Calu3 (cell line): ENCODE measurements at regions not wholly inside any gene's neighbourhood (a gene's known extent, or its start where the extent isn't known, plus 50 kb on each side); places are given as distances from the start of the nearest gene placed in this dataset.
"Not testable (repeated sequence)": the region's sequence is repeated elsewhere in the genome, so short reads cannot be mapped to it uniquely, and the experiment has no call there.

Experiments
- BruUV-seq: library from RNA; stranded (reverse); fragments of 400-500 nt; replicated peaks from 2 replicates; lab custom pipeline; 2021; lab: Mats Ljungman, UMichigan
- CTCF ChIA-PET: fragments of 300-600 bp; sonication (Branson Sonifier 250); formaldehyde crosslinking; loops from one replicate; lab custom pipeline; 2022; ENCODE audit warnings: antibody characterized with exemption; lab: Charles Lee
- DNase-seq: peaks from one replicate; pipeline ENCODE4 v3.0.0; 2022
- H3K27ac Mint-ChIP-seq: one replicate; pipeline ENCODE4 v1.8.0; 2022; ENCODE audit warnings: mixed read lengths; ENCODE audit not compliant: unreplicated experiment
- H3K27me3 Mint-ChIP-seq: one replicate; pipeline ENCODE4 v1.8.0; 2022; ENCODE audit warnings: mixed read lengths; ENCODE audit not compliant: unreplicated experiment
- H3K36me3 Mint-ChIP-seq: one replicate; pipeline ENCODE4 v1.8.0; 2022; ENCODE audit warnings: mild to moderate bottlenecking, moderate library complexity, mixed read lengths; ENCODE audit not compliant: insufficient read depth, unreplicated experiment
- H3K4me1 Mint-ChIP-seq: one replicate; pipeline ENCODE4 v1.8.0; 2022; ENCODE audit warnings: mild to moderate bottlenecking, low read depth, mixed read lengths; ENCODE audit not compliant: unreplicated experiment
- H3K4me3 Mint-ChIP-seq: one replicate; pipeline ENCODE4 v1.8.0; 2022; ENCODE audit warnings: mild to moderate bottlenecking, low read depth, moderate library complexity, mixed read lengths; ENCODE audit not compliant: unreplicated experiment
- H3K9me3 Mint-ChIP-seq: one replicate; pipeline ENCODE4 v1.8.0; 2022; ENCODE audit warnings: low read depth, mixed read lengths; ENCODE audit not compliant: unreplicated experiment
- intact Hi-C: fragments of 100-400 bp; cut with micrococcal nuclease; formaldehyde crosslinking; loops from one replicate; pipeline ENCODE4 v1.10.0; 2022; ENCODE audit not compliant: unreplicated experiment

- H3K4me3 Mint-ChIP-seq, result peak overlapping the region; percentile 57
- H3K36me3 Mint-ChIP-seq, result peaks cover 78% of the 10 kb centered on the region
- intact Hi-C loops, BruUV-seq, H3K27me3 Mint-ChIP-seq, DNase-seq, H3K9me3 Mint-ChIP-seq, H3K27ac Mint-ChIP-seq, CTCF ChIA-PET: not testable (repeated sequence)
- H3K4me1 Mint-ChIP-seq, result peaks cover 51% of the 10 kb centered on the region
These were observed 84.9 kb upstream of the METTL9 start for GRCh38 chr16:21514474-21514840.

DNA sequence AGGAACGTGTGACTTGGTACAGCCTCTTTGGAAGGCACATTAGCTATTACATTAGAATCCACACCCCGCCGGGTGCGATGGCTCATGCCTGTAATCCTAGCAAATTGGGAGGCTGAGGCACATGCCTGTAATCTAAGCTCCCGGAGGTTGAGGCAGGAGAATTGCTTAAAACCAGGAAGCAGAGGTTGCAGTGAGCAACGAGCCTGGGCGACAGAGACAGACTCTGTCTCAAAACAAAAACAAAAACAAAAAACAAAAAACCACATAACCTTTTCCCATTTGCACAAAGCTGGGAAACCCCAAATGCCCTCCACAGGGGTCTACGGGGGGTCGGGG, 82.7 kb upstream of the METTL9 start:
- DNase-seq, H3K27ac Mint-ChIP-seq, BruUV-seq, H3K27me3 Mint-ChIP-seq, CTCF ChIA-PET, intact Hi-C loops, H3K9me3 Mint-ChIP-seq: not testable (repeated sequence)
- Mint-ChIP-seq H3K4me3 (peak overlapping the region; percentile 58), H3K4me1 (peaks cover 43% of the 10 kb centered on the region), H3K36me3 (peaks cover 79% of the 10 kb centered on the region)

GRCh38 chr16:21517263-21517662, 82.1 kb upstream of the METTL9 start:
- peak overlapping the region; percentile 95 for H3K4me3 Mint-ChIP-seq
- BruUV-seq, H3K27ac Mint-ChIP-seq, CTCF ChIA-PET, intact Hi-C loops, H3K27me3 Mint-ChIP-seq, H3K9me3 Mint-ChIP-seq, DNase-seq: not testable (repeated sequence)
- peaks cover 40% of the 10 kb centered on the region for H3K4me1 Mint-ChIP-seq
- H3K36me3 Mint-ChIP-seq, result peaks cover 73% of the 10 kb centered on the region

DNA sequence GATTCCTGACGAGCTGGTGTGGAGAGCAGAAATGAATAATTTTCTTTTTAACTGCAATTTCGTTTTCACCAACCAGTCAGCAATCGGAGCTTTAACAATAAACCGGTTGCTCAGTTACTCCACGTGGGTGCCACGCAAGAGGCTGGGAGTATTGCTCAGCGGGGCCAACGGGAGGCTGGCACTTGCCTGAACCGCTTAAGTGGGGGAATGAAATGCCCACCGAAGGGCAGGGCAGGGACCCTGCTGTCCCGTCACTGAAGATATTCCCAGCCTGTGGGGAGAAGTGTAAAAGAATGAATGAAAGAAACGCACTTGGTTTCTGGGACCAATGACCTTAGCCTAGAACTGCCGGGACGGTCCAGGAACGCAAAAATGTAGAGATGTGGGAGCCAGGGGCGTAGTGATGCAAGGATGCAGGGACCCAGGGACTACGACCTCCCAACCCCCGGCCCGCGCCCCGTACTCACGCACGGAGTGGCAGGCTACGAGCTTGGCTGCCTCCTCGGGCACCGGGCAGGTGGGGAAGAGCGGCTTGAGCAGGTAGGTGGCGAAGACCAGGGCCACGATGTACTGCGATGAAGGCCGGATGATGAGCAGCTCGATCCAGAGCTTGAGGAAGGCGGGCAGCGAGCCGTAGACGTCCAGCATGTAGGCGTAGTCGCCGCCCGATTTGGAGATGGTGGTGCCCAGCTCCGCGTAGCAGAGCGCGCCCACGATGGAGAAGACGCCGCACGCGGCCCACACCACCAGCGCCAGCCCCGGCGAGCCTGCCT, 79.8 kb upstream of the METTL9 start:
- H3K27me3 Mint-ChIP-seq, DNase-seq, intact Hi-C loops, H3K9me3 Mint-ChIP-seq, CTCF ChIA-PET: not testable (repeated sequence)
- H3K4me1 Mint-ChIP-seq, result peaks cover 19% of the 10 kb centered on the region
- BruUV-seq, result TSS peak; percentile 59
- H3K4me3 Mint-ChIP-seq, result peak overlapping the region; percentile 95
- peaks cover 55% of the 10 kb centered on the region for H3K36me3 Mint-ChIP-seq
- peak overlapping the region; percentile 97 for H3K27ac Mint-ChIP-seq

DNA sequence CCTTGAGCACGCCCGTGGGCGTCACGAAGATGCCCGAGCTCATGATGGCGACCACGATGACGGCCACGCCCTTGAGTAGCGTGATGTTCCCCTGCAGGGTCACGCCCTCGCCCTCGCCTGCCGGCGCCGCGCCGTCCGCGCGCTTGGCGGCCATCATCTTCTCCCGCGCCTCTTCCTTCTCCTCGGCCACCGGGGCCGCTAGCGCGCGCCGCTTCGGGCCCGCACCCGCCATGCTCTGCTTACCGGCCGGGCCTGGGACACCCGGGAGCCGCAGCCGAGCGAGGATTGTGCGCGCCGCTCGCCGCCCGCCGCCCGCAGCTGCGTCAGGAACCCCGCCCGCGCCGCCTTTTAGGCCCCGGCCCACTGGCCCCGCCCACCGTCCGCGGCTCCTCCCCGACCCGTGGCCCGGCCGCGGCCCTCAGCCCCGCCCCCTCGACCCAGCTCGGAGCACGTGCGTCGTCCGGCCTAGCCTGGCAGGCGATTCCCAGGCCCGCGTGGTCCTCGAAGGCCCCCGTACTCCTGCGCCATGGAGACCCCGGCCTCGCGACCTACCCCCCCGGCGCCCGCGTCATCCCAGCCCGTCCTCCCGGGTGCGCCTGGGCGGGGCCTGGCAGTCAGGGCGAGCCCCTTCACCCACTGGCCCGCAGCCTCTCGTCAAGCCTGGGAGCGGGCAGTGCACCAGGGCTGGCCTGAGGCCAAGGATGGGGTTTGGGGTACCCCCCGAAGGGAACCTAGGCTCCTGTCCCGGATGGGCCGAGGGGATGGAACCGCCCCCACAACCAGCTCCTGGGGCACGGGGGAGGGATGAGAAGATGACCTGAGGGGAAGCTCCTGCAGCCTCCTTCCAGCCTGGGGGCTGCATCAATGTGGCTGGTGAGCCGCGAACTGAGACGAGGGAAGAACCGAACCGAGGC, 79.0 kb upstream of the METTL9 start:
- CTCF ChIA-PET, result interaction anchor here (0.6 kb wide), 1 partner anchor 1965 kb away, joined by 3 read pairs; the partner anchor contains the start of gene VPS35L
- not testable (repeated sequence) for BruUV-seq

GRCh38 chr16:21521048-21521389, 78.4 kb upstream of the METTL9 start:
- intact Hi-C loops, DNase-seq, H3K9me3 Mint-ChIP-seq, BruUV-seq, H3K27me3 Mint-ChIP-seq, H3K4me1 Mint-ChIP-seq: not testable (repeated sequence)
- CTCF ChIA-PET, result interaction anchor here (0.6 kb wide), 1 partner anchor 1965 kb away, joined by 3 read pairs; the partner anchor contains the start of gene VPS35L
- H3K27ac Mint-ChIP-seq, result peak overlapping the region; percentile 15
- H3K36me3 Mint-ChIP-seq, result peaks cover 41% of the 10 kb centered on the region
- peak overlapping the region; percentile 45 for H3K4me3 Mint-ChIP-seq

More for the DNA sequence above, 79.0 kb upstream of the METTL9 start:
- Mint-ChIP-seq H3K36me3 (peaks cover 47% of the 10 kb centered on the region), H3K4me3 (peak overlapping the region; percentile 95), H3K27ac (peak overlapping the region; percentile 97), H3K4me1 (peaks cover 16% of the 10 kb centered on the region)
- H3K9me3 Mint-ChIP-seq, intact Hi-C loops, H3K27me3 Mint-ChIP-seq: not testable (repeated sequence)
- DNase-seq, result peak; percentile 99
